LNCAP (cell line): ENCODE measurements at regions not wholly inside any gene's neighbourhood (a gene's known extent, or its start where the extent isn't known, plus 50 kb on each side); places are given as distances from the start of the nearest gene placed in this dataset.

Source experiments
- CTCF ChIP-seq: fragments of 450-650 bp; IDR thresholded peaks from 2 replicates; pipeline ENCODE4 v1.5.1; 2017; ENCODE audit warnings: mild to moderate bottlenecking

- no peak for TF ChIP-seq CTCF
Observed at GRCh38 chr1:199856216-199856780, 171.2 kb upstream of the NR5A2 start.

GRCh38 chr1:199857108-199857507, 170.4 kb upstream of the NR5A2 start:
- no peak for TF ChIP-seq CTCF

- TF ChIP-seq CTCF: no peak
Observed at GRCh38 chr1:199857516-199857915, 170.0 kb upstream of the NR5A2 start.

GRCh38 chr1:199858171-199858570, 169.3 kb upstream of the NR5A2 start:
- TF ChIP-seq CTCF: no peak

GRCh38 chr1:199858856-199859255, 168.7 kb upstream of the NR5A2 start:
- no peak for TF ChIP-seq CTCF

GRCh38 chr1:199859491-199859933, 168.0 kb upstream of the NR5A2 start:
- no peak for TF ChIP-seq CTCF

GRCh38 chr1:199861020-199861795, 166.3 kb upstream of the NR5A2 start:
- no peak for TF ChIP-seq CTCF
